Activated naive CD4-positive, alpha-beta T cell treated with anti-CD3 and anti-CD28 coated beads, Interleukin-2, amount 10 ng/mL, durations not matched to agents 7 days and 5 days (primary cell): ENCODE measurements at regions not wholly inside any gene's neighbourhood (a gene's known extent, or its start where the extent isn't known, plus 50 kb on each side); places are given as distances from the start of the nearest gene placed in this dataset.
"Not testable (repeated sequence)": the region's sequence is repeated elsewhere in the genome, so short reads cannot be mapped to it uniquely, and the experiment has no call there.

Experiments used
- CTCF ChIA-PET: fragments of 350-600 bp; sonication (Branson Sonifier 250); formaldehyde crosslinking; loops from one replicate; lab custom pipeline; 2021; ENCODE audit warnings: antibody characterized with exemption; lab: Charles Lee
- DNase-seq: peaks from one replicate; pipeline ENCODE4 v3.0.0-alpha.2; 2020
- H3K27ac Mint-ChIP-seq: one replicate; pipeline ENCODE4 v1.8.0; 2021; ENCODE audit warnings: mild to moderate bottlenecking, moderate library complexity, mixed read lengths
- H3K27me3 Mint-ChIP-seq: one replicate; pipeline ENCODE4 v1.8.0; 2021; ENCODE audit warnings: mild to moderate bottlenecking, mixed read lengths
- H3K36me3 Mint-ChIP-seq: one replicate; pipeline ENCODE4 v1.8.0; 2021; ENCODE audit warnings: mixed read lengths
- H3K4me1 Mint-ChIP-seq: one replicate; pipeline ENCODE4 v1.8.0; 2021; ENCODE audit warnings: mixed read lengths
- H3K4me3 Mint-ChIP-seq: one replicate; pipeline ENCODE4 v1.8.0; 2021; ENCODE audit warnings: mild to moderate bottlenecking, moderate library complexity, mixed read lengths
- H3K9me3 Mint-ChIP-seq: one replicate; pipeline ENCODE4 v1.8.0; 2021; ENCODE audit warnings: mixed read lengths

- Mint-ChIP-seq H3K4me3 (no peak overlapping the region), H3K4me1 (no peaks in the 10 kb centered on the region), H3K27ac (no peak overlapping the region), H3K36me3 (no peaks in the 10 kb centered on the region), H3K9me3 (no peaks in the 10 kb centered on the region), H3K27me3 (no peaks in the 10 kb centered on the region)
- DNase-seq: no peak
- CTCF ChIA-PET: no interaction called here
Measured at GRCh38 chr9:7739595-7739994, 60.0 kb downstream of the DMAC1 start.

DNA sequence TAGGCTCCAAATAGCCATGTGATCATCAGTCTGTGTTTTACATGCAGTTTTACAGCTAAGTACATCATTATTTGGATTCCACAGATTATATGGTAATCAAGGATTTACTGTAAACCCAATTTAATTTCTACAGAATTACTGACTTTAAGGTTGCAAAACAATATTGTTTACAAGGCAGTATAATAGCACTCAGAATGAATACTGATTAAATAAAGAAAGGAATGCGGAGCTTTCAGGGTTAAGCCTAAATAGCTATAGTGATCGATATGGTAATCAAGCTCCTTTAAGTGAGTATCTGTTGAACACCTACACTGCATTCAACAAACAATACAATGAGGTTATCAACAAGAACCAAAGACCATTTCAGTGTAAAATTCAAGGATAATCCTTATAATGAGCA is 64.3 kb downstream of the DMAC1 start:
- Mint-ChIP-seq H3K9me3 (no peaks in the 10 kb centered on the region), H3K4me3 (no peak overlapping the region), H3K4me1 (no peaks in the 10 kb centered on the region), H3K27me3 (no peaks in the 10 kb centered on the region), H3K27ac (no peak overlapping the region), H3K36me3 (no peaks in the 10 kb centered on the region)
- CTCF ChIA-PET: no interaction called here
- no peak for DNase-seq

GRCh38 chr9:7730164-7730445 is 69.5 kb downstream of the DMAC1 start:
- H3K4me3 Mint-ChIP-seq: no peak overlapping the region
- H3K27me3 Mint-ChIP-seq: no peaks in the 10 kb centered on the region
- CTCF ChIA-PET: no interaction called here
- no peaks in the 10 kb centered on the region for H3K4me1 Mint-ChIP-seq
- H3K36me3 Mint-ChIP-seq: no peaks in the 10 kb centered on the region
- DNase-seq: no peak
- H3K27ac Mint-ChIP-seq: no peak overlapping the region
- H3K9me3 Mint-ChIP-seq: no peaks in the 10 kb centered on the region

- DNase-seq: no peak
- Mint-ChIP-seq H3K27ac (no peak overlapping the region), H3K9me3 (no peaks in the 10 kb centered on the region), H3K36me3 (no peaks in the 10 kb centered on the region), H3K4me1 (no peaks in the 10 kb centered on the region), H3K4me3 (no peak overlapping the region), H3K27me3 (no peaks in the 10 kb centered on the region)
- CTCF ChIA-PET: no interaction called here
Measured at GRCh38 chr9:7729371-7730163, 70.0 kb downstream of the DMAC1 start.

GRCh38 chr9:7721291-7721690 is 78.3 kb downstream of the DMAC1 start:
- Mint-ChIP-seq H3K36me3 (no peaks in the 10 kb centered on the region), H3K4me1 (no peaks in the 10 kb centered on the region), H3K4me3 (no peak overlapping the region), H3K27me3 (no peaks in the 10 kb centered on the region), H3K27ac (peak overlapping the region; percentile 49), H3K9me3 (peaks cover 2% of the 10 kb centered on the region)
- CTCF ChIA-PET: no interaction called here
- no peak for DNase-seq

- H3K27ac Mint-ChIP-seq, H3K4me1 Mint-ChIP-seq, H3K27me3 Mint-ChIP-seq, CTCF ChIA-PET, H3K9me3 Mint-ChIP-seq, DNase-seq, H3K36me3 Mint-ChIP-seq, H3K4me3 Mint-ChIP-seq: not testable (repeated sequence)
Measured at GRCh38 chr9:7713088-7713487, 86.5 kb downstream of the DMAC1 start.

- Mint-ChIP-seq H3K27ac (no peak overlapping the region), H3K27me3 (no peaks in the 10 kb centered on the region), H3K9me3 (peaks cover 2% of the 10 kb centered on the region), H3K4me1 (no peaks in the 10 kb centered on the region), H3K4me3 (no peak overlapping the region), H3K36me3 (no peaks in the 10 kb centered on the region)
- CTCF ChIA-PET: no interaction called here
- no peak for DNase-seq
Measured at GRCh38 chr9:7710686-7711085, 88.9 kb downstream of the DMAC1 start.

DNA sequence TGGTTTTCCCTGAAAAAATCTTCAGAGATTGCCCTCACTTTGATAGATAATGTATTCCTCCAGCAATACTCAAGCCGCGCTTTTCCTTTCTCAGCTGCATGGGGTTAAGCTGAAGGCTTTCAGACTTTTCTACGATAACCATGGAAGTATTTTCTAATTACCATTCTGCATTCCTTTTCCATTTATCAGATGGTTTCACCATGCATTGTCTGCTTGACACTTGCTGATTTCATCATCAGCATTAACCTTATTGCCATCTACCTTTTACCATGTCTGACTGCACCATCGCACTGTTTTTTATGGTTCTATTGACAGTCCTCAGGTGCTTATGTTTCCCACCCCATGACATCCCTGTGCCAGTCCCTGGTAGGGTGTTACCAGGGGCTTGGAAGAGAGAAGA is 91.6 kb downstream of the DMAC1 start:
- Mint-ChIP-seq H3K27ac (no peak overlapping the region), H3K9me3 (no peaks in the 10 kb centered on the region), H3K27me3 (no peaks in the 10 kb centered on the region), H3K4me1 (no peaks in the 10 kb centered on the region), H3K4me3 (no peak overlapping the region), H3K36me3 (no peaks in the 10 kb centered on the region)
- CTCF ChIA-PET: no interaction called here
- no peak for DNase-seq

GRCh38 chr9:7704543-7704942 is 95.0 kb downstream of the DMAC1 start:
- CTCF ChIA-PET: interaction anchor here (0.6 kb wide), 1 partner anchor 504 kb away, joined by 3 read pairs; no protein-coding TSS in a partner anchor
- H3K36me3 Mint-ChIP-seq: no peaks in the 10 kb centered on the region

DNA sequence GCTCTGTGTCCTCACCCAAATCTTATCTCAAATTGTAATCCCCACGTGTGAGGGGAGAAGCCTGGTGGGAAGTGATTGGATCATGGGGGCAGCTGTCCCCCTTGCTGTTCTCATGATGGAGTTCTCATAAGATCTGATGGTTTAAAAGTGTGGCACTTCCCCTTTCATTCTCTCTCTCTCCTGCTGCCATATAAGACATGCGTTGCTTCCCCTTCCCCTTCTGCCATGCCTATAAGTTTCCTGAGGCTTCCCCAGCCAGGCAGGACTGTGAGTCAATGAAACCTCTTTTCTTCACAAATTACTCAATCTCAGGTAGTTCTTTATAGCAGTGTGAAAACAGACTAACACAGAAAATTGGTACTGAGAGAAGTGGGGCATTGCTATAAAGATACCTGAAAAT is 107.7 kb downstream of the DMAC1 start:
- Mint-ChIP-seq H3K27ac (no peak overlapping the region), H3K27me3 (peaks cover 4% of the 10 kb centered on the region), H3K36me3 (no peaks in the 10 kb centered on the region), H3K4me1 (no peaks in the 10 kb centered on the region), H3K9me3 (no peaks in the 10 kb centered on the region), H3K4me3 (no peak overlapping the region)
- CTCF ChIA-PET: no interaction called here
- no peak for DNase-seq

More at GRCh38 chr9:7704543-7704942, 95.0 kb downstream of the DMAC1 start:
- Mint-ChIP-seq H3K27me3 (peaks cover 3% of the 10 kb centered on the region), H3K27ac (no peak overlapping the region), H3K4me1 (no peaks in the 10 kb centered on the region), H3K4me3 (no peak overlapping the region), H3K9me3 (no peaks in the 10 kb centered on the region)
- DNase-seq: no peak

GRCh38 chr9:7690014-7690413 is 109.6 kb downstream of the DMAC1 start:
- Mint-ChIP-seq H3K4me3 (no peak overlapping the region), H3K27me3 (peaks cover 4% of the 10 kb centered on the region), H3K27ac (no peak overlapping the region), H3K4me1 (no peaks in the 10 kb centered on the region), H3K36me3 (no peaks in the 10 kb centered on the region), H3K9me3 (no peaks in the 10 kb centered on the region)
- no peak for DNase-seq
- CTCF ChIA-PET: no interaction called here

- no peak for DNase-seq
- Mint-ChIP-seq H3K27ac (no peak overlapping the region), H3K27me3 (peaks cover 4% of the 10 kb centered on the region), H3K4me3 (no peak overlapping the region), H3K9me3 (no peaks in the 10 kb centered on the region), H3K4me1 (no peaks in the 10 kb centered on the region), H3K36me3 (no peaks in the 10 kb centered on the region)
- CTCF ChIA-PET: no interaction called here
Measured at GRCh38 chr9:7688626-7689025, 111.0 kb downstream of the DMAC1 start.

DNA sequence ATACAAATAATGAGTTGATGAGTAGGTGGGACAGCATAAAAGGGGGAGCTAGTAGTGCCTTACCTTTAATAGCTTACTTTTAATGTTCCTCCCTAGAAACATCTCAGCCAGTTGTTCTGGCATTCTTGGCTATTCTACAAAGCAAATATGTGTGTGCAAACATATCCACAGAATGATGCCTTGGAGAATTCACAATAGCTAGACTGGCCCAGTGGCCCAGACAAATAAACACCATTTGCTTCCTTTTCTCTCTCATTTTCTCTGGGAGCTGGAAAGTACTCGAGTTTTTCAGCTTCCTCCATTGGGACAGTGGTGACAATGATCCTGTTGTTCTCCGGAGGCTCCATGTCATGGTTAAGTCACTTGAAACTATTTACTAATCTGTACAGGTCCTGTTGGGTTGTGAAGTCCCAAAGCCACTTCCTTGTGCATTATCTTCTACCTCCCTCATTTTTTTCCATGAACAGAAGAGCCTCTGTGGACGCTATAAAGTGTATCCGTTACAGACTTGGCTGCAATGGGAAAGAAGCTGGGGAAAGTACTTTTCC is 122.9 kb downstream of the DMAC1 start:
- H3K9me3 Mint-ChIP-seq: no peaks in the 10 kb centered on the region
- CTCF ChIA-PET: no interaction called here
- no peak overlapping the region for H3K4me3 Mint-ChIP-seq
- H3K27me3 Mint-ChIP-seq: peaks cover 4% of the 10 kb centered on the region
- H3K36me3 Mint-ChIP-seq: no peaks in the 10 kb centered on the region
- H3K27ac Mint-ChIP-seq: no peak overlapping the region
- H3K4me1 Mint-ChIP-seq: no peaks in the 10 kb centered on the region
- no peak for DNase-seq

GRCh38 chr9:7671847-7672246 is 127.7 kb downstream of the DMAC1 start:
- no peaks in the 10 kb centered on the region for H3K36me3 Mint-ChIP-seq
- no peak overlapping the region for H3K27ac Mint-ChIP-seq
- H3K4me3 Mint-ChIP-seq: no peak overlapping the region
- no peaks in the 10 kb centered on the region for H3K27me3 Mint-ChIP-seq
- CTCF ChIA-PET: no interaction called here
- no peak for DNase-seq
- H3K9me3 Mint-ChIP-seq: no peaks in the 10 kb centered on the region
- no peaks in the 10 kb centered on the region for H3K4me1 Mint-ChIP-seq

- no peak overlapping the region for H3K4me3 Mint-ChIP-seq
Measured at GRCh38 chr9:7668541-7668940, 131.0 kb downstream of the DMAC1 start.

More at GRCh38 chr9:7668541-7668940, 131.0 kb downstream of the DMAC1 start:
- no peak overlapping the region for H3K27ac Mint-ChIP-seq
- CTCF ChIA-PET: interaction anchor here (0.7 kb wide), 1 partner anchor 95 kb away, joined by 4 read pairs; no protein-coding TSS in a partner anchor
- no peaks in the 10 kb centered on the region for H3K4me1 Mint-ChIP-seq
- no peaks in the 10 kb centered on the region for H3K27me3 Mint-ChIP-seq
- no peaks in the 10 kb centered on the region for H3K9me3 Mint-ChIP-seq
- H3K36me3 Mint-ChIP-seq: no peaks in the 10 kb centered on the region
- DNase-seq: no peak
